ENCODE measurements at regions not wholly inside any gene's neighbourhood (a gene's known extent, or its start where the extent isn't known, plus 50 kb on each side); places are given as distances from the start of the nearest gene placed in this dataset.

DNA sequence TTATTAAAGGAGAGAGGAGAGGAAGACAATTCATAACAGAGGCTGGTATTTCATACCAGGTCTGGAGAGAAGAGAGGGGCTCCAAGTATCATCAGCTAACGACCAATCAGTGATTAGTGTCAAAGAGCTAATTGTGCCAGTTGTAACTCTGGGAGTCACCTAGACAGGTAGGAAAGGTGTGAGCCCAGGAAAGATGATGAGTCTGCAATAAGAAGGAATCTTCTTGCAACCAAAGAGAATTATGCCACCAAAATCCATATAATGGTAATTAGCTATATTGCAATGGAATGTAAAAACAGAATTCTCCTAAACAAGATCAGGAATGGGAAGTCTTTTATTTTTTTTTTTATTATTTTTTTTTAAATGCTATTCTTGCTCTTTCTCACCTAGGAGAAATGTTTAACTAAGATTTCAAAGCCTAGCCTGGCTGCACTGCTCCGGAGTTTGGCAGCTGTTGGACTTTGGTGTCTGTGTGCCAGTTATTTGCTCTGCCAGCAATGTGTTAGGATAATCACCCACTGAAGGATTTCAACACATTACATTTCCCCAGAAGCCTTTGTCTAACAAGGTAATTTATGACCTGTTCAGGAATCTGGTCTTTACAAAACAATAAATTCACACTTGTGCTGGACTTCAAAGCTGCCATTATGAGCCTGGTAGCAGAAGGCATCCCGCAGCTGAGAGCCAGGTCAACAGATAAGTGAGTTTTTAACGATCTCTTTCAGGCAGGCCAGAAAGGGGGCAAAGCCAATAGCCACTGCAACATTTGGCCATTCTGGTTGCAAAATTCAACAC, 89.4 kb downstream of the FOXB1 start:
- H3K9me3 ChIP-seq: peaks cover 9% of the 10 kb centered on the region
- no peaks in the 10 kb centered on the region for H3K36me3 ChIP-seq
- H3K4me2 ChIP-seq: no peak overlapping the region
- no peak overlapping the region for H3K9ac ChIP-seq
- H3K4me3 ChIP-seq: no peak overlapping the region
- no peaks in the 10 kb centered on the region for H3K27me3 ChIP-seq
- 0 out of 2 replicates have a peak, but pooled peaks cover under 1% of the 10 kb centered on the region for H3K4me1 ChIP-seq
- no peaks in the 10 kb centered on the region for H4K20me1 ChIP-seq
- no peak overlapping the region for H3K27ac ChIP-seq
- no peak for TF ChIP-seq Cebpa-rat (IDR thresholded peaks at IDR 0.05)

DNA sequence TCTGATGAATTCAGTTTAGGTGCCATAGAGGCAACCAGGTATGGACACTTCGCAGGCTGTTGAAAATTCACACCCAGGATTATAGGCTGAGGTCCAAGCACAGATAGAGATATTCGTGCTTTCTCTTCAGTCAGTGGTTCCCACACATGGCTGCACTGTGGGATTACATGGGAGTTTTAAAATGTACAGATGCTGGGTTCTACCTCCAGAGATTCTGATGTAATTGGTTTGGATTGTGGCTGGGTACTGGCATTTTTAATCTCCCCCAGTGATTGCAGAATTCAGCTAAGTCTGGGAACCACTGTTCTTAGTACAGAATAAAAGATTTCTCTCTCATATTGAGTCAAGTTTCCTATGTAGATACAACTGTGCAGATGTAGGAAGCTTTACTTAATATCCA, 91.6 kb downstream of the FOXB1 start:
- H3K27ac ChIP-seq: no peak overlapping the region
- no peaks in the 10 kb centered on the region for H3K36me3 ChIP-seq
- H3K4me1 ChIP-seq: peaks cover 8% of the 10 kb centered on the region; the same call in 1 of the 2 replicates
- peaks cover 9% of the 10 kb centered on the region for H3K9me3 ChIP-seq
- no peak overlapping the region for H3K4me2 ChIP-seq
- no peak for TF ChIP-seq Cebpa-rat (IDR thresholded peaks at IDR 0.05)
- no peak overlapping the region for H3K4me3 ChIP-seq
- H4K20me1 ChIP-seq: no peaks in the 10 kb centered on the region
- H3K27me3 ChIP-seq: no peaks in the 10 kb centered on the region
- no peak overlapping the region for H3K9ac ChIP-seq

DNA sequence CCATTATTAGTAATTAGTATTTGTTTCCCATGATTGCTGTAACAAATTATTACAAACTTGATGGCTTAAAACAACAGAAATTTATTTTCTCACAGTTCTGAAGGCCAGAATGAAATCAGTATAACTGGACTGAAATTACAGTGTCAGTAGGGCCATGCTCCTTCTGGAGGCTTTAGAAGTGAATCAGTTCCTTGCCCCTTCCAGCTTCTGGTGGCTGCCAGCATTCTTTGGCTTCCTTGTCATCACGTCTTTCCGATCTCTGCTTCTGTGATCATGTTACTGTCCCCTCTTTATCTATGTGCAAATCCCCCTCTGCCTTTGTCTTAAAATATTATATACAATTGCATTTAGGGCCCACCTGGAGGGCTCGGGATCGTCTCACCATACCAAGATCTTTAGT, 92.0 kb downstream of the FOXB1 start:
- H3K9me3 ChIP-seq: peaks cover 9% of the 10 kb centered on the region
- no peak overlapping the region for H3K9ac ChIP-seq
- peaks cover 8% of the 10 kb centered on the region; the same call in 1 of the 2 replicates for H3K4me1 ChIP-seq
- no peak overlapping the region for H3K27ac ChIP-seq
- H4K20me1 ChIP-seq: no peaks in the 10 kb centered on the region
- no peak overlapping the region for H3K4me3 ChIP-seq
- H3K36me3 ChIP-seq: no peaks in the 10 kb centered on the region
- no peak for TF ChIP-seq Cebpa-rat (IDR thresholded peaks at IDR 0.05)
- no peaks in the 10 kb centered on the region for H3K27me3 ChIP-seq
- no peak overlapping the region for H3K4me2 ChIP-seq

GRCh38 chr15:60101416-60101815, 97.3 kb downstream of the FOXB1 start:
- Histone ChIP-seq H4K20me1 (no peaks in the 10 kb centered on the region), H3K36me3 (no peaks in the 10 kb centered on the region), H3K9me3 (peaks cover 13% of the 10 kb centered on the region), H3K4me1 (peaks cover 8% of the 10 kb centered on the region; the same call in 1 of the 2 replicates), H3K27ac (no peak overlapping the region), H3K4me3 (no peak overlapping the region), H3K9ac (no peak overlapping the region), H3K4me2 (no peak overlapping the region), H3K27me3 (no peaks in the 10 kb centered on the region)
- TF ChIP-seq Cebpa-rat (IDR thresholded peaks at IDR 0.05): no peak

DNA sequence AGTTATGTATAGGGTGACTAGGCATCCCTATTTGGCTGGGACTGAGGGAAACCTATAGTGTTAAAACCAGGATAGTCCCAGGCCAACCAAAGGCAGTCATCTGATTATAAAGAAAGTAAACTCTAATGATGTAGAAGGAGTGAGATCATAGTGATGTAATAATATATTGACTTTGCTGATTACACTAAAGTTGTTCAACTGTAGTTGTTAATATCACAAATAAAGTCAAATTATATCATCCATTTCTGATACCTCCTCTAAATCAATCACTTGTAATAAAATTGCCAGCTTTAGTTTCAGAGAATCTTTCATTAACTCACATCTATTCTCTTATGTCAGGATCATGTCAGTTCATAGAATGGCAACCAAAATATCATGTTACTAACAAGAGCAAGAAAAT, 98.6 kb downstream of the FOXB1 start:
- H3K36me3 ChIP-seq: no peaks in the 10 kb centered on the region
- H3K4me2 ChIP-seq: no peak overlapping the region
- no peak for TF ChIP-seq Cebpa-rat (IDR thresholded peaks at IDR 0.05)
- H3K27me3 ChIP-seq: no peaks in the 10 kb centered on the region
- no peaks in the 10 kb centered on the region for H4K20me1 ChIP-seq
- H3K9ac ChIP-seq: no peak overlapping the region
- no peak overlapping the region for H3K27ac ChIP-seq
- 0 out of 2 replicates have a peak, but pooled peaks cover 4% of the 10 kb centered on the region for H3K9me3 ChIP-seq
- no peak overlapping the region for H3K4me3 ChIP-seq
- H3K4me1 ChIP-seq: peaks cover 8% of the 10 kb centered on the region; the same call in 1 of the 2 replicates

- Histone ChIP-seq H3K4me2 (no peak overlapping the region), H3K27me3 (no peaks in the 10 kb centered on the region), H3K36me3 (no peaks in the 10 kb centered on the region), H4K20me1 (no peaks in the 10 kb centered on the region), H3K4me1 (no peaks in the 10 kb centered on the region), H3K27ac (no peak overlapping the region), H3K4me3 (no peak overlapping the region), H3K9ac (no peak overlapping the region), H3K9me3 (0 out of 2 replicates have a peak, but pooled peaks cover under 1% of the 10 kb centered on the region)
- TF ChIP-seq Cebpa-rat (IDR thresholded peaks at IDR 0.05): no peak
Measured at GRCh38 chr15:60110909-60111308, 106.8 kb downstream of the FOXB1 start.

DNA sequence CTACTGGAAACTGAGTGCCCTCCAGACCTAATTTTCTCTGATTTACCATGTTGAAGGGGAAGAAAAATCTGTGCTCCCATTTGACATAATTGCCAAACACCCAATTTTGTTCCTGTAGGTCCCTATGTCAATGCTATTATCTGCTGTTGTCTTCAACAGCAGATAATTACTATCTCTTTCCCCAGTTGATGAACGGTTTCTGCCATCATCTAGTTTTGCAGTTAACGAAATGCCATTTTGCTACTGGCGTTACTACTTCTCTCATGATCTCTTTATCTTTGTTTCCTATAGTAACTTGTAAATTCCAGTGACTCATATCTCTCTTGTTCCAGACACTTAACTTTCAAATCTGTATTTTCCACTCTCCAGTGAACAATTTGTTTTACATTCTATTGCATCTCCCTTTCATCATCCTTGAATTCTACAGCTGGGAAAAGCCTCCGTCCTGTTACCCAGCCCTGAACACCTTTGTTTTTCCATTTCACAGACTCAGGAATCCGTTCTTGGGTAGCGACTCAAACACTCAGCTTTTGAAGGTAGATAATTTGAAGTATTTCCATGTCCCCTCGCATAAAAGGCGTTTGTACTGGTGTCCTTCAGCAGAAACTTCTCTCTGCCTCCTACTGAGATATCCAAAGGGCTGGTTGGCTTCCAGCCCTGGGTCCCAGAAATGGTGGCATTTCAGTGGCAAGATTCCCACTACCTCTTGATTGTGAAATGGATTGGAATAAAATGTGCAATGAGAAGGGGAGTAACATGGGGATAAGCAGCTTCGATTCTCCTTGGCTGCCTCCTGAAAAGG, 111.7 kb downstream of the FOXB1 start:
- no peak for TF ChIP-seq Cebpa-rat (IDR thresholded peaks at IDR 0.05)
- Histone ChIP-seq H3K27me3 (no peaks in the 10 kb centered on the region), H3K27ac (no peak overlapping the region), H4K20me1 (no peaks in the 10 kb centered on the region), H3K9me3 (no peaks in the 10 kb centered on the region), H3K4me1 (no peaks in the 10 kb centered on the region), H3K4me2 (no peak overlapping the region), H3K36me3 (no peaks in the 10 kb centered on the region), H3K4me3 (no peak overlapping the region), H3K9ac (no peak overlapping the region)

DNA sequence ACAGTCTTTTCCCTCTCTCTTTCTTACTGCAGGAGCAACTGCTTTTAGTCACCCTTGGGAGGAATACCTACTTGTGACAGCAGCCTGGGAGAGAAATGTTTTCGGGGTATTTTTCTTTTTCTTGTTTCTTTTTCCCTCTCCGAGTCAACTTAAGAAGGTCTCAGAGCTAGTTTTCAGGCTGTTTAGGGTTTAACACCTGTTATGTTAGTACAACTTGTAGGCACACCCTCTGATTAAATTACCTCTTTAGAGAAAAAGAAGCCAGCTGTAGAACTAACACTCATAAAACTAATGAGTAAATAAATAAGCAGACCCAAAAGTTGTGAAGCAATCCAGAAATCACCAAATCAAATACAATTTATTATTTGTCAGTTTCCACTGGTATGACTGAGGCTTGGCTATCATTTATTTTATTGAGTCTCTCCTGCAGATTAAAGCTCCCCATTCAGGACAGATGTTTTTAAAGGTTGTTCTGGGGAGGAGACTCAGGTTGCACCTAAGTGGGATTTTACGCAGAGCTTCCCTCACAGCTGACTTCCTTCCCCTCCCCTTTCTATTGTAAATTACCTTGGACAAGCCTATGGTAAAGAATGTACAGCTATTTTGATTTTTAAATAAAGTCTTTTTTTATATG, 112.5 kb downstream of the FOXB1 start:
- no peak for TF ChIP-seq Cebpa-rat (IDR thresholded peaks at IDR 0.05)
- Histone ChIP-seq H3K4me3 (no peak overlapping the region), H3K9me3 (no peaks in the 10 kb centered on the region), H3K27ac (no peak overlapping the region), H3K27me3 (no peaks in the 10 kb centered on the region), H3K36me3 (no peaks in the 10 kb centered on the region), H4K20me1 (no peaks in the 10 kb centered on the region), H3K9ac (no peak overlapping the region), H3K4me2 (no peak overlapping the region), H3K4me1 (no peaks in the 10 kb centered on the region)

GRCh38 chr15:60118146-60118545, 114.0 kb downstream of the FOXB1 start:
- Histone ChIP-seq H3K4me3 (no peak overlapping the region), H3K4me1 (no peaks in the 10 kb centered on the region), H4K20me1 (no peaks in the 10 kb centered on the region), H3K27ac (no peak overlapping the region), H3K9me3 (no peaks in the 10 kb centered on the region), H3K27me3 (no peaks in the 10 kb centered on the region), H3K9ac (no peak overlapping the region), H3K4me2 (no peak overlapping the region), H3K36me3 (no peaks in the 10 kb centered on the region)
- no peak for TF ChIP-seq Cebpa-rat (IDR thresholded peaks at IDR 0.05)

GRCh38 chr15:60118626-60119025, 114.5 kb downstream of the FOXB1 start:
- no peaks in the 10 kb centered on the region for H3K36me3 ChIP-seq
- no peak for TF ChIP-seq Cebpa-rat (IDR thresholded peaks at IDR 0.05)
- no peaks in the 10 kb centered on the region for H3K9me3 ChIP-seq
- H3K27me3 ChIP-seq: no peaks in the 10 kb centered on the region
- H4K20me1 ChIP-seq: no peaks in the 10 kb centered on the region
- no peak overlapping the region for H3K4me3 ChIP-seq
- H3K9ac ChIP-seq: no peak overlapping the region
- H3K4me2 ChIP-seq: no peak overlapping the region
- no peaks in the 10 kb centered on the region for H3K4me1 ChIP-seq
- no peak overlapping the region for H3K27ac ChIP-seq

Data from BLaER1 (cell line).